ENCODE measurements at regions not wholly inside any gene's neighbourhood (a gene's known extent, or its start where the extent isn't known, plus 50 kb on each side); places are given as distances from the start of the nearest gene placed in this dataset.
A peak's percentile ranks its signal among the peaks of the same experiment; 100 is the strongest.

DNA sequence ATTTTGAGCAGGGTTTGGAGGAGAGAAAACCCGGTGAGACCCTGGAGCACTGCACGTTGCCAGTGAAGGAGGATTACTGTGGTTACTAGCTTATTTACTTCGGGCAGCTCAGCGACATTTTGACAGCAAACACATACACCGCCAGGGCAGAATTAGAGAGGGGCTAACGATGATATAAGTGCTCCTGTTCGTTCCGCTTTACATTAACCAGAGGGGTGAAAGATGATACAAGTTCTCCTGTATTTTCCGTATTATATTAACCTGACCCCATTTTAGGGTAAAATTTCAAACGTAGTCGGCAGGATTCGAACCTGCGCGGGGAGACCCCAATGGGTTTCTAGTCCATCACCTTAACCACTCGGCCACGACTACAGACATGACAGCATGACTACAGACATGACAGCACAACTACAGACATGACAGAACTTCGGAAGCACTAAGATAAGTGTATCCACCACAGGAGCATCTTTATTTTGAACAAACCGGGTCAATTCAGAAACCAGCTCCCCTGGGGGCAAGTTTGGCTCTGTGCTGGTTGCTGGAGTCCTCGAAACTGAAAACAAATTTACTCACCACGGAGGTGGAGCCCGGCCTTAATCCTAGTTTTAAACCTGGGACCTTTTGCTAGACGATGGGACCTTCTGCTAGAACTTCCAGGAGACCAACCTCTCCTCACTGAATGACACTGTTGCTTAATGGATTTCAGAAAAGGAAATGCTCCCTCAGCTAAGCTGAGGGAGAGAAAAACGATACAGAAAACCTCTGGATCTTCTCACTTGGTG lies 80.4 kb upstream of the ZNF184 start (continued):
- peak; percentile 45; the same call in 1 of the 2 replicates for TF ChIP-seq JUND (CRISPR knock-in tag; IDR thresholded peaks at IDR 0.05)
- TF ChIP-seq, protein P1, sequence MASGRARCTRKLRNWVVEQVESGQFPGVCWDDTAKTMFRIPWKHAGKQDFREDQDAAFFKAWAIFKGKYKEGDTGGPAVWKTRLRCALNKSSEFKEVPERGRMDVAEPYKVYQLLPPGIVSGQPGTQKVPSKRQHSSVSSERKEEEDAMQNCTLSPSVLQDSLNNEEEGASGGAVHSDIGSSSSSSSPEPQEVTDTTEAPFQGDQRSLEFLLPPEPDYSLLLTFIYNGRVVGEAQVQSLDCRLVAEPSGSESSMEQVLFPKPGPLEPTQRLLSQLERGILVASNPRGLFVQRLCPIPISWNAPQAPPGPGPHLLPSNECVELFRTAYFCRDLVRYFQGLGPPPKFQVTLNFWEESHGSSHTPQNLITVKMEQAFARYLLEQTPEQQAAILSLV (CRISPR knock-in tag; IDR thresholded peaks at IDR 0.05; ENCODE audit: borderline replicate concordance): peak; percentile 77; the same call in 1 of the 2 replicates
- TF ChIP-seq ZNF501 (CRISPR knock-in tag; IDR thresholded peaks at IDR 0.05): peak; percentile 66
- TF ChIP-seq ZSCAN29 (CRISPR knock-in tag; conservative IDR thresholded peaks at IDR 0.05): no peak
- TF ChIP-seq KMT2B (CRISPR knock-in tag; IDR thresholded peaks at IDR 0.05): no peak
- TF ChIP-seq FOXC1 (CRISPR knock-in tag; IDR thresholded peaks at IDR 0.05; ENCODE audit: borderline replicate concordance): no peak
- TF ChIP-seq ISX (CRISPR knock-in tag; conservative IDR thresholded peaks at IDR 0.05): no peak
- TF ChIP-seq KDM1A (CRISPR knock-in tag; IDR thresholded peaks at IDR 0.05): no peak; the same call in 1 of the 2 replicates
- TF ChIP-seq ATAD3A (CRISPR knock-in tag; IDR thresholded peaks at IDR 0.05): no peak
- 0 out of 2 replicates have a peak, but pooled peaks have one; percentile 24 for TF ChIP-seq MIXL1 (CRISPR knock-in tag; IDR thresholded peaks at IDR 0.05)
- no peak for TF ChIP-seq NR2C2 (CRISPR knock-in tag; IDR thresholded peaks at IDR 0.05; ENCODE audit: borderline replicate concordance)
- TF ChIP-seq GPN1 (CRISPR knock-in tag; IDR thresholded peaks at IDR 0.05; ENCODE audit: borderline replicate concordance): no peak
- TF ChIP-seq PAF1 (CRISPR knock-in tag; IDR thresholded peaks at IDR 0.05): no peak
- TF ChIP-seq SCMH1 (CRISPR knock-in tag; IDR thresholded peaks at IDR 0.05; ENCODE audit: borderline replicate concordance): no peak
- no peak for TF ChIP-seq CHD2 (IDR thresholded peaks at IDR 0.05; ENCODE audit: low read depth, low read length)
- TF ChIP-seq NR2F2 (IDR thresholded peaks at IDR 0.05; ENCODE audit: borderline replicate concordance, low read depth): peak; percentile 27; the same call in 1 of the 2 replicates
- TF ChIP-seq ZNF577 (CRISPR knock-in tag; IDR thresholded peaks at IDR 0.05; ENCODE audit: borderline replicate concordance, low read depth): no peak
- TF ChIP-seq ZNF562 (CRISPR knock-in tag; IDR thresholded peaks at IDR 0.05; ENCODE audit: borderline replicate concordance): no peak
- no peak for TF ChIP-seq SP4 (CRISPR knock-in tag; IDR thresholded peaks at IDR 0.05)
- TF ChIP-seq RFXANK (CRISPR knock-in tag; IDR thresholded peaks at IDR 0.05): no peak
- TF ChIP-seq NFE2L1 (CRISPR knock-in tag; IDR thresholded peaks at IDR 0.05; ENCODE audit: borderline replicate concordance): no peak
- TF ChIP-seq MAF1 (CRISPR knock-in tag; IDR thresholded peaks at IDR 0.05; ENCODE audit: borderline replicate concordance): peak; percentile 97
- TF ChIP-seq, protein P2, sequence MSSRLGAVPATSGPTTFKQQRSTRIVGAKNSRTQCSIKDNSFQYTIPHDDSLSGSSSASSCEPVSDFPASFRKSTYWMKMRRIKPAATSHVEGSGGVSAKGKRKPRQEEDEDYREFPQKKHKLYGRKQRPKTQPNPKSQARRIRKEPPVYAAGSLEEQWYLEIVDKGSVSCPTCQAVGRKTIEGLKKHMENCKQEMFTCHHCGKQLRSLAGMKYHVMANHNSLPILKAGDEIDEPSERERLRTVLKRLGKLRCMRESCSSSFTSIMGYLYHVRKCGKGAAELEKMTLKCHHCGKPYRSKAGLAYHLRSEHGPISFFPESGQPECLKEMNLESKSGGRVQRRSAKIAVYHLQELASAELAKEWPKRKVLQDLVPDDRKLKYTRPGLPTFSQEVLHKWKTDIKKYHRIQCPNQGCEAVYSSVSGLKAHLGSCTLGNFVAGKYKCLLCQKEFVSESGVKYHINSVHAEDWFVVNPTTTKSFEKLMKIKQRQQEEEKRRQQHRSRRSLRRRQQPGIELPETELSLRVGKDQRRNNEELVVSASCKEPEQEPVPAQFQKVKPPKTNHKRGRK (CRISPR knock-in tag; IDR thresholded peaks at IDR 0.05): no peak
- TF ChIP-seq ZNF383 (CRISPR knock-in tag; IDR thresholded peaks at IDR 0.05; ENCODE audit: borderline replicate concordance): no peak
- TF ChIP-seq, protein P3, sequence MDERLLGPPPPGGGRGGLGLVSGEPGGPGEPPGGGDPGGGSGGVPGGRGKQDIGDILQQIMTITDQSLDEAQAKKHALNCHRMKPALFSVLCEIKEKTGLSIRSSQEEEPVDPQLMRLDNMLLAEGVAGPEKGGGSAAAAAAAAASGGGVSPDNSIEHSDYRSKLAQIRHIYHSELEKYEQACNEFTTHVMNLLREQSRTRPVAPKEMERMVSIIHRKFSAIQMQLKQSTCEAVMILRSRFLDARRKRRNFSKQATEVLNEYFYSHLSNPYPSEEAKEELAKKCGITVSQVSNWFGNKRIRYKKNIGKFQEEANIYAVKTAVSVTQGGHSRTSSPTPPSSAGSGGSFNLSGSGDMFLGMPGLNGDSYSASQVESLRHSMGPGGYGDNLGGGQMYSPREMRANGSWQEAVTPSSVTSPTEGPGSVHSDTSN (CRISPR knock-in tag; IDR thresholded peaks at IDR 0.05): 0 out of 2 replicates have a peak, but pooled peaks have one; percentile 35
- TF ChIP-seq, protein P4, sequence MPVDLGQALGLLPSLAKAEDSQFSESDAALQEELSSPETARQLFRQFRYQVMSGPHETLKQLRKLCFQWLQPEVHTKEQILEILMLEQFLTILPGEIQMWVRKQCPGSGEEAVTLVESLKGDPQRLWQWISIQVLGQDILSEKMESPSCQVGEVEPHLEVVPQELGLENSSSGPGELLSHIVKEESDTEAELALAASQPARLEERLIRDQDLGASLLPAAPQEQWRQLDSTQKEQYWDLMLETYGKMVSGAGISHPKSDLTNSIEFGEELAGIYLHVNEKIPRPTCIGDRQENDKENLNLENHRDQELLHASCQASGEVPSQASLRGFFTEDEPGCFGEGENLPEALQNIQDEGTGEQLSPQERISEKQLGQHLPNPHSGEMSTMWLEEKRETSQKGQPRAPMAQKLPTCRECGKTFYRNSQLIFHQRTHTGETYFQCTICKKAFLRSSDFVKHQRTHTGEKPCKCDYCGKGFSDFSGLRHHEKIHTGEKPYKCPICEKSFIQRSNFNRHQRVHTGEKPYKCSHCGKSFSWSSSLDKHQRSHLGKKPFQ (CRISPR knock-in tag; IDR thresholded peaks at IDR 0.05; ENCODE audit: insufficient replicate concordance): peak; percentile 9
- no peak for TF ChIP-seq AKAP8 (CRISPR knock-in tag; IDR thresholded peaks at IDR 0.05)

All from HepG2 (cell line).